HG03457 (cell line): ENCODE measurements at regions not wholly inside any gene's neighbourhood (a gene's known extent, or its start where the extent isn't known, plus 50 kb on each side); places are given as distances from the start of the nearest gene placed in this dataset.

ENCODE experiments used
- ATAC-seq: cut with Tn5 transposase; IDR thresholded peaks from one replicate; pipeline ENCODE4 v1.9.1; 2021; ENCODE audit warnings: moderate number of reproducible peaks; ENCODE audit not compliant: unreplicated experiment

DNA sequence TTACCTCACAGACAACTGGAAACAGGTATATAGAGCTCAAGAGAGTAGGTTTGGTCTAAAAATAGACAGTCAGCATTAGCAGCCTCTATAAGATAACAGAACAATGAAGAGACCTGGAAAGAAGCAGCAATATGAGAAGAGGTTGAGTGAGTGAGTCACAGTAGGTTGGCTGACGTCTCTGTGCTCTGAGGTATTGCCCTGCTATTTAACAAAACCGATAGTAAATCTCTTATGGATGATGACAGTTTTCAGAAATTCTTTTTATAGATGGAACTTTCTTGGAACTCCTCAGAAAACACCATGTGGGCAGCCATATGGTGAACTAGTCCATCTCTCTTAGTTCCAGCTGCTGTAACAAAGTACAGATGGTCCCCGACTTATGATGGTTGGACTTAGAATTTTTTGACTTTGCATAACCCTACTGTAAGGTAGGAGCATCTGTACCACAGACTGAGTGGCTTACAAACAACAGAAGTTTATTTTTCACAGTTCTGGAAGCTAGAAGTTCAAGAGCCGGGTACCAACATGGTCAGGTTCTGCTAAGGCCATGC lies 123.5 kb downstream of the MBD2 start:
- ATAC-seq: no peak

DNA sequence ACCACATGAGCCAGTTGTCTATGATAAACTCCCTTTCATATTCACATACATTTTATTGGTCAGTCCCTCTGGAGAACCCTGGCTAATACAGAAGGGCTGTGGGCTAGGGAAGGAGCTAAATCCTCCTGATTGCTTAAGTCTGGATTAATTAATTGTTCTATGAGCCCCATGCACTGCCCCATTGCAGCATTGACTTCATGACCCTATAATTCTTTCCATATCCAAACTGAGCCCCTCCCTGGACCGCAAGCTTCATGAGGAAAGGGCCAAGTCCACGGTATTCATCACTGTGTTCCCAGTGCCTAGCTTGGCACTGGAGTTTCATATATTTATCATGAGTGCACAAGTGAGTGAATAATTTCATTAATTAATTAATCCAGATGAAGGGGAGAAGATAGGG lies 124.0 kb downstream of the MBD2 start:
- ATAC-seq: no peak

DNA sequence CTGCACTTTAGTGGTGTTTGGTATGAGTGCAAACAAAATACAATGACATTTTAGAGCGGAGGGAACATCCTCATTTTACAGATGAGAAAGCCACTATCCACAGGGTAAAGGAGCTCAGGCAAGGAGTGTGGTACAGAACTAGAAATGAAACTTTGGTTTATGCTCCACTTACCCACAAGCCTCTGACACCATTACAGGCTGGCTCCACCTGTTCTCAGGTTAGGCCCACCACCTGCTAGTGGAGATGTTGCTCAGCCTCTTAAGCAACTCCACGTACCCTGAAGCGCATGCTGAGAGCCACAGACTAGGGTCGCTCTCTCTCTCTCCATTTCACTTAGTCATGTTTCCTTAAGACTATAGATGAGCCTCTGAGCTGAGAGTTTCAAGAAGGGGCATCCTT lies 130.0 kb downstream of the MBD2 start:
- ATAC-seq: no peak

DNA sequence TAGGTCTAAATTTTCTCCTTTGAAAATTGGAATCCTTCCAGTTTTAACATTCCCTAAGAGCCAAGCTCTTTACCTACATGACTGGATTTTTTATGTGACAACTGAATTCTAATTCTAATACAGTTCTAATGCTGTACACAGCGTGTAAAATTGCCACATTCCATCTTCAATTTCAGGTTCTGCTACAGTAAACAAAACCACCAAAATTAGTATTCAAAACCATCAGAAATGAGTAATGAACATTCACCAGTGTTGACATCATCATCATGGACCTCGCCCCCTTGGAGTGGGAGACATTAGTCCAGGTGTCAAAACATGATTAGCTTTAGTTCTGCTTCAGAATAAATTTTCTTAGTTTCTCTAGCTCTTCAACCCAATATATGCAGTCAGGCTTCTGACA lies 133.6 kb downstream of the MBD2 start:
- ATAC-seq: no peak

DNA sequence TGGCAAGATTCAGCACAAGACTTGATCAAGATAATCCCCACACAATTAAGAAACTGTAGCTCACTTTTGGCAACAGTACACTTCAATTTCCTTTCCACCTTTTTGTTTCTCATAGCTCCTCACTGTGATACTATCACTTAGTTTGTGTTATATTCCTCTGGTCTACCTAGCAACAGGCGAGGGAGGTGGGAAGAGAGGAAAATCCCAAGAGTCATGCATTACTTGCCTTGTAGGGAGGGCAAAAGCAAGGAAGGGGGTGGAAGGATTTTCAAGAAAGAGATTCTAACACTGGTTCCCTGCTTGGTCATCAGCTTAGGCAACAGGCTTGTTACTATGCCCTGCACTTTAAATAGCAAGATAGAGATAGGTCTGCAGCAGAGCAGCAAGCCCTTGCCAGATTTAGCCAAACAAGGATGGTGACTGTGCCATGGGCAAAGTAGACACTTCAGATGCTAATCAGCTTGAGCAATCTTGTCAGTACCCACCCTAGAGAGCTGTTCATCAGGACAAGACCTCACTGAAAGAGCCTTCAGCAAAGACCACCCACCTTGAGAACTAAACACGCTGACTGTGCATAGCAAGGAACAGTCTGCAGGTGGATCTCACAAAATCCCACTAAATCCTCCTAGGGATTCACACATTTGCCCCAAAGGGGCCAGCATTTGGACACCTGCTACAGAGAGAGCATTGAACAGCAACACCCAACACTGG lies 134.6 kb downstream of the MBD2 start:
- ATAC-seq: no peak

DNA sequence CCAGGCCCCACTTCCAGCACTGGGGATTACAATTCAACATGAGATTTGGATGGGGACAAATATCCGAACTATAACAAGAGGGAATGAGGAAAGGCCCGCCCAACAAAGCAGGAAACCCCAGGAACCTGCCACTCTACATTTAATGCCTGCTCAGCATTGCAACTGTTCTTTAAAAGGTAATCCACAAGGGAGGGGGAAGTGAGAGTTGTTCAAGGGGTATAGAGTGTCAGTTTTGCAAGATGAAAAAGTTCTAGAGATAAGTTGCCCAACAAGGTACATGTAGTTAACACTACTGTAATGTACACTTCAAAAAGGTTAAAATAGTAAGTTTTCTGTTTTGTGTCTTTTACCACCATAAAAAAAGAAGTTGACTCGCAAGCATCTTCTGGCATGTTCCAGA lies 137.6 kb downstream of the MBD2 start:
- no peak for ATAC-seq

DNA sequence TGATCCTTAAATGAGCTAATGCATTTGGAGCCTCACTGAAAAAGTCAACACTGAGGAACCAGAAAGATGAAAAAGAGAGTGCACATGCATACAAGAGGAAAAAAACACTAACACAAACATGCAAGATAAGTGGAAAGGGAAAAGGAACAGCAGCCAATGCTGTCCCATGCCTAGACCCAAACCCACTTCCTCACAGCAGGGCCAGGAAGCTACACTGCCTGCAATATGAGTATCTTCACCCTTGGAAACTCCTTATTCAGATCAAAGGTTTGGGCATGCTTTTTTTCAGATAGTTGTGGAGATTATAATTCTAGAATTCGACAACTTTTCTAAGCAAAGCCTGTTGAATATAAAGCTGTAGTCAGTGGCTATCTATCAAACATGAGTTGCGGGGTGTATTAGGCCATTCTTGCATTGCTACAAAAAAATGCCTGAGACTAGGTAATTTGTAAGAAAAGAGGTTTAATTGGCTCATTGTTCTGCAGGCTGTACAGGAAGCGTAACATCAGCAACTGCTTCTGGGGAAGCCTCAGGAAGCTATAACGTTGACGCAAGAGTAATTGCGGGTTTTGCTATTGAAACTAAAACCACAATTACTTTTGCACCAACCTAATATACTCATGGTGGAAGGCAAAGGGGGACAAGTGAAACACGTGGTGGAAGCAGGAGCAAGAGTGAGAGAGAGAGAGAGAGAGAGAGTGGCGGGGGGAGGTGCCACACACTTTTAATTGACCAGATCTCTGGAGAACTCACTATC lies 138.2 kb downstream of the MBD2 start:
- ATAC-seq: peak; percentile 78

DNA sequence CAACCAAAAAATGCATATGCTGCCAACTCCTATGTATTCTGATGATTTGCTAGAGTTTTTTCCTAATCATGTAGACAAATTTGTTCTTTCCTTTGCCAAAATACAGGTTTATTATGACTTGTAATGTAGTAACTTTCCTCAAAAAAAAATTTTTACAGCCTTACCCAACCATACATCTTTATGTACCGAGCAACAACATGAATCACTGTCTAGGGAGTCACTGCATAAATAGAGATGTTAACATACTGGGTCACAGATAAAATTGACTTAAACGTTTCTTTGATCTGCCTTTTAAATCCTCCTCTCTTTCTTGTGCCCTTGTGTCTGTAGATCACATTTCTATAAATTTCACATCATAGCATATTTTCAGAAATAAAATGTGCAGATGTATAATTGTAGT lies 143.6 kb downstream of the MBD2 start:
- no peak for ATAC-seq

DNA sequence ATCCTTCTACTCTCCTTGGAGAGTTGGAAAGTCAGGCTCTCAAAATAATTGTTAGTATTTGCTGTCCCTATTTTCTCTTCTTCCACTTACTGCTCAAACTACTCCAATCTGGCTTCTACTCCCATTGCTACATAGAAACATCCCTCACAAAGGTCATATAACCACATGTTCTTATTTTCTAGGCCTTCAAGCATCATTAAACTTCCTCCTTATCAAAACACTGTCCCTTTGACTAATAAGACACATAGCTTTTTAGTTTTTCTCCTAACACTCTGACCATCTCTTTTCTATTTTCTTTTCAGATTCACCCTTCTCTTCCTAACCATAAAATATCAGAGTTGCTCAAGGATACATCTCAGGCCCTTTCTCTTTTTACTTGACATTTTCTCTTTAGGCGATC lies 148.3 kb downstream of the MBD2 start:
- ATAC-seq: no peak

DNA sequence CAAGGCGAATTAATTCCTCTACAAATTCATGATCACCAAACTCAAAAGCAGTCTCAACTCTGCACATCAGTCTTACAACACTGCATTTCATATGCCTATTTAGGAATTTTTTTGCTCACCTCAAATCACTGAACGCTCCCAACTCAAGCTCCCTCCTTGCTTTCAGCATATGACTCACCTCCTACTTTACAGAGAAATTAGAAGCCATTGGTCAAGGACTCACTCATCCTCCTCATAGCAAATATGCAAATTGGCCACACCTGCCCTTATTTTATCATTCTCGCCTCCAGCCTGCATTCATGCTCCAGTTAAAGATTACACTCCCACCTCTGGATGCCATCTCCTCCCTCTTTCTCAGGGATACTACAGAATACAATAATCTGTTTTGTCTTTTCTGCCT lies 148.8 kb downstream of the MBD2 start:
- ATAC-seq: no peak

DNA sequence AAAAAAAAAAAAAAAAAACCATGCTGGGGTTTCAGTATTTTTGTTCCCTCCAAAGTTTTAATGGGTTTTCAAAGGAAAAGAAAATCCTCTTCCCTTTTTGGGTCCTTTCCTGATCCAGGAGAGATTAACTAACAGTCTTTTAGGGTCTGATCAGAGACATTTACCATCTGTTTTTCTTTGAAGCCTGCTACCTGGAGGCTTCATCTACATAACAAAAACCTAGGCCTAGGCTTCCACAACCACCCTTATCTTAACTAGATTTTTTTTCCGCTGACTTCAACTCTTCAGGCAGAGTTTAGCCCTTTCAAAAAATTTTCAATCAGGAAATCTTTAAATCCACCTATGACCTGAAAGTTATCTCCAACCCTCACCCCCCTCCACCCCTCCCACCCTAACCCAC lies 154.7 kb downstream of the MBD2 start:
- no peak for ATAC-seq

DNA sequence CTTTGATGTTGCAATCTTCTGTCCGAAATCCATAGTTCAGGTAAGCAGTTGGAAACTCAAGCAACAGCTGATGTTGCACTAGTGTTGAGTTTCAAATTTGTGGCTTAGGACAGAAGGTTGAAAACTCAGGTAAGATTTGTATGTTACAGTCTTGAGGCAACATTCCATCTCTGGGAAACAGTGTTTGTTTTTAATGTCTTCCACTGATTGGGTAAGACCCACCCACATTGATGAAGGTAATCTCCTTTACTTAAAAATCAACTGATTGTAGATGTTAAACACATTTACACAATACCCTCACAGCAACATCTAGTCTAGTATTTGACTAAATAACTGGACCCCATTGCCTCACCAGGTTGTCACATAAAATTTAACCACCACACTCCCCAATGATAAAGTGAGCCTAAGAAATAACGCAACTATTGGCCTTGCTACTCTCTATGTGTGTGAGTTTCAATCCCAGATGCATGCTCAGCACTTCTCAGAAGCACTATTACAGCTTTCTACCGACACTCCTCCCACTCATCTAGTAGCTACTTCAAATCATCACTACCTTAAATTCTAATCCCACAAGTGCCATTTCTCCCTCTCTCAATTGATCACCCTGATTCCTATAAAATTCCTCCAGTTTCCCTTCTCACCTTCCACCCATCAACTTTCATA lies 164.0 kb downstream of the MBD2 start:
- ATAC-seq: no peak

DNA sequence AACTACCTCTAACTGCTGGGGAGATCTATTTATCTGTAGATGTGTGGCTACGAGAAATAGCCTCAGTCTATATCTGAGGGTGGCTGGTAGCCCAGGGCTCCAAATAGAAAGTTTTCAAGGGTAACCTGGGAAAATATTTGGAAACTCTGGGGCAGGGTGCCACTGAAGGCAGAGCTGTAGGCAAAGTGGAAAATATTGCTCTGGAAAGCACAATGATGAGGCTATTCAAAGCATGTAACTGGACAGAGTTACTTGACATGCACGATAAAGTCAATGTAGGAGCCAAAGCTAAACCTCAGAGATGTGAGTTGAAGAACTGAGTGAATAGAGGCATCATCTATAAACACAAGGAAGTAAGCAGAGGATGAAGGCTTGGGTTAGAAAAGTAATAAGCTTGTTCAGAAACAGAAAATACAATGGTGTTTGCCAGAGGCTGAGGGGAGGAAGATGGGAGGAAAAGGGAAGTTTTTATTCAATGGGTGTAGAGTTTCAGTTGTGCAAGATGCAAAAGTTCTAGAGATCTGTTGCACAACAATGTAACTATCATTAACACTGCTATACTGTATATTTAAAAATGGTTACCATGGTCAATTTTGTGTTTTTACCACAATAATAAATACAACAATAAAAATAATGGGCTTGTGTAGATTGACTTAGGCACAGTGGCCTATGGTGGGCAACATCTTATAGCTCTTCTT lies 171.6 kb downstream of the MBD2 start:
- no peak for ATAC-seq

DNA sequence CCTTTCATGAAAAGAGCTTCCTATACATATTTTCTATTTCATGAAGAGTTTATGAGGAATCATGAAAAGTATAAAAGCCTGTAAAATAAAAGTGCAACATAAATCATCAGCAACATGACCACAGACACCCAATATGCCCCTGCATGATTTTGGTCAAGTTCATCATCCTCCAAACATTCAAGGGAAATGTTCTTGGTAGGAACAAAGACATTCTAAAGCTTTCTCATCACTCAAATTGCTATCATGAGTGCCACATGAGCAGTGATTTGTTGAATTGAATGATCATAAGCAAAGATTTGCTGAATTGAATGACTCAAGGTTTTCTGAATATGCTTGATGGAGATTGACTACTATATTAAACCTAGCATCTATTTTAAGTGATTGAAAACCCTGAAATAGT lies 172.2 kb downstream of the MBD2 start:
- no peak for ATAC-seq

DNA sequence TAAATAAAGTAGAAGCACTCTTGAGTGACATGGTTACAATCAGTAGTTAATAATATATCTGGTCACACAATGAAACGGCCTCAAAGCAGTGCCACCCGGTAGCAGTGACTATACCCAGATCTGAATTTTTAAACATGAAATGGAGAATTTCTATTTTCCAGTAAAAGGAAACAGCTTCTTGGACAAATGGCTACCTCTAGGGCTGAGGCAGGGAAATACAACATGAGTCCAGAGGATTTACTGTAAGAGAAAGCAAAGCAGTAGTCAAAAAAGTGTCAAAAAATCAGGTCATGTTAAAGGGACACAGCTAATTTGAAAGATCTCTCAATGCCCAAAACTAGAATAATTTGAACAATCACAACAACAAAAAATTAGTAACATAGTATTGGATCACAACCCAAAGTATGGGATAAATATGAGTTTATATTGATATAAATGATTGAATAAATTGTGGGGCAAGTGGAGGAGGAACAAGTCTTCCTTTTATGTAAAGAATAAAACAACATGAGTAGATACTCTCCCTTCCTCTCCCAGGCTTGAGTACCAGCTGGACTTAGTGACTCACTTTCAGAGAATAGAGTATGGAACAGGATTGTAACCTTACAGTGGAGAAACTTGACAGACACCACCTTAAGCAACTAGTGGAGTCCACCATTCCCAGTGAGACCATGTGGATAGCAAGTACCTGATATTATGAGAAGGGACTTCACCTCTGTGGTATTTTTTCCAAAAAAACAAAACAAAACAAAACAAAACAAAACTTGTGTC lies 180.8 kb downstream of the MBD2 start:
- no peak for ATAC-seq

DNA sequence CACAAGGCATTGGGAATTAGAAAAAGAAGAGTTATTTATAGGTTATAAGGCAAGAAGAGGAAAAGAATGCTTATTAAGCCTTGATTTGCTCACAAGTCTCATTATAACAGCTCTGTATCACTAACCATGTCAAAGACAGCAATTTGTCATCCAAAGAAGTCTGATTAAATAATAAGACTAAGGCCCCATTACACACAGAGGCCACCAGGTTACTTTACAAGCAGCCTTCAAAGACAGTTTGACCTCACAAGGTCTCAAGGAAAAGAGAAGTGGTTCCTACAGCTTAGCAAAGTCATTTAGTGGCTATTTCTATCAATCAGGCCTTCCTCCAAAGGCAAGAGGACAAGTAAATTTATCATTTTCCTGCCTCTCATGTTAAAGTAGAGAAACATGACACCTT lies 188.5 kb downstream of the MBD2 start:
- ATAC-seq: no peak

DNA sequence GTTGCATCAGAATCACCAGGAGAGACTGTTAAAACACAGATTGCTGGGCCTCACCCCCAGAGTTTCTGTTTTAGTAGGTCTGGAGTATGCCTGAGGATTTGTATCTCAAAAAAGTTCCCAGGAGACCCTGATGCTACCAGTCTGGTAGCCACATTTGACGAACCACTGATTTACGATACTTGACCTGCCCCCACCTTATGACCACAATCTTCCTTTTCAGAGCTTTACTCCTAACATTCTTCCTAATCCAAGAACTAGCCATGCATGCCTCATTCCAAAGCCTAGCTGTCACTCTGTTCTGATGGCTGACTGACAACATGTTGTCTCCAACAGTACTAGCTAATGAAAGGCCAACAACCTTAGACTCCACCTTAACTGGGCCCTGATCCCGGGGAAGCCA lies 191.4 kb downstream of the MBD2 start:
- ATAC-seq: no peak

DNA sequence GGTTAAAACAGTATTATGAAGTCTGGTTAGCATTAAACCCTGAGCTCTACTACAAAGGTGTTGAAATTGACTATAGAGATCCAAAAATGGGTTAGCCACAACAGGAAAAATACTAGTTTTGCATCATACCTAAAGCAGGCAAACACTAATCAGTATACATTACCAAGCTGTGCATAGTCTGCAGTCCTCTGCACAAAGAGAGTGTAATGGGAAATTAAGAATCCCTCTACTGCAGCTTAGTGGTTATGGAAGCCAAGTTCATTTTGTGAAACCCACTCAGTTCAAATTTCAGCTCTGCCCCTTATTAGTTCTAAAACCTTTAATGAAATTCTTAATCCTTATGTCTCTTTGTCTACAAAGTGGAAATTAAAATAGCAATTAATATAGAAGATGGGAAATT lies 192.1 kb downstream of the MBD2 start:
- ATAC-seq: no peak

DNA sequence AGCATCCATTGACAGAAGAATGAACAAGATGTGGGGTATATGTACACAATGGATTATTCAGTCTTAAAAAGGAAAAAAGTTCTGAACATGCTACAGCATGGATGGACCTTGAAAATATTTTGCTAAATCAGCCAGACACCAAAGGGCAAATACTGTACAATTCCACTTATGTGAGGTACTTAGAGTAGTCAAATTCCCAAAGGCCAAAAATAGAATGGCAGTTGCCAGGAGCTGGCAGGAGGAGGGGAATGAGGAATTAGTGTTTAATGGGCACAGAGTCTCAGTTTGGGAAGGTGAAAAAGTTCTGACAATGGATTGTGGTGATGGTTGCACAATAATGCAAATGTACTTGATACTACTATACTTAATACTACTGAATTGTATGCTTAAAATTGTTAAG lies 193.2 kb downstream of the MBD2 start:
- no peak for ATAC-seq

DNA sequence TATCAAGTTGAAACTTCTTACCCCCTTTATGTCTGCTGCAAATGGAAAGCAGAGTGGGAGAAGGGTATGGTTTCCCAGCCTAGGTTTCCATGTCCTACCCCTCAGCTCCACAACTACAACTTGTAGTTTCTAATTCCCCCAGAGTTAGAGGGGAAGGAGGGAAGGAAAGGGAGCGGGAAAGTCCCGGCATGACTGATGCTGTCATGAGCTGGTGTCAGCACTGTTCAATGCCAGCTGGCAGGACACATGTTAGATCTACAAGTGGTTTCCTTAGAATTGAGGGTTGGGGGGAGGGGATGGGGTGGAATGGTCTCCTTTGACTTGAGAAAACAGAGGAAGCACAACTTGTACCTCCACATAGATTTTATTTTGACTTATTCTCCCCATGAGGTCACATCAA lies 194.0 kb downstream of the MBD2 start:
- ATAC-seq: no peak

DNA sequence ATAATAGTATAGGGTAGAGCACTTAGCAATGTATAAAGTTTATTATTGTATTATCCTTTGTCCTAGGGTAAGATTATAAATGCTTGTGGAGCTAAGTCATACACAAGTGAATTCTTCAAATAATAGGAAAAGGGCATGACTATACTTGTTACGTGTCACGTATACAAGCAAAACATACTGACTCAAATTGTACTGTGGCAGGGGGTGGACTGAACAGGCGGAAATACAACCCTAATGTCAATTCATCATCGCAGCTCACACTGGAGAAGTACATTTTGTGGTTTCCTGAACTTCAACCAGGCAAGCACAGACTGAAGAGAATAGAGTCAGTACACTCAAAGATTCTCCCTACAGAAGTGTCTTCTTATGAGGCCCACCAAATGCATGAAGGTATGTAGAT lies 201.0 kb downstream of the MBD2 start:
- ATAC-seq: no peak
